HG02981 (cell line): ENCODE measurements at regions not wholly inside any gene's neighbourhood (a gene's known extent, or its start where the extent isn't known, plus 50 kb on each side); places are given as distances from the start of the nearest gene placed in this dataset.
A peak's percentile ranks its signal among the peaks of the same experiment; 100 is the strongest.

Source experiments
- ATAC-seq: cut with Tn5 transposase; IDR thresholded peaks from one replicate; pipeline ENCODE4 v1.9.1; 2021; ENCODE audit warnings: mild to moderate bottlenecking, moderate library complexity; ENCODE audit not compliant: unreplicated experiment

DNA sequence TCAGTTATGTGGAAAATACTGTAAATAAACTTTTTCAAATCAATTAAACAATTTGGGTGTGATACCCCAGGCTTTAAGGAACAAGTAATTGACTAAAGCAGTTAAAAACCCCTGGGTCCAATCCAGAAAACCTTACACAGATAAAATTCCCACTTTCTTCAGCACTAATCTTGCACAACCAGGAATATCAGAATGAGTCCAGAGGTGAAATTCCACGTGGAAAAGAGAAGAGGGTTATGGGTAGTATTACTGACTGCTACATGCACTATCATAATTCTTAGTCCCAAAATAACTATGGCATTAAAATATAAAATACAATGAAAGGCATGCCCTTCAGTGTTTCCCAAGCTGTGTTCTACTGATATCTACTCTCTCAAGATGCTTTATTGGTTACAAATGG, 135.7 kb upstream of the STEAP4 start:
- no peak for ATAC-seq

DNA sequence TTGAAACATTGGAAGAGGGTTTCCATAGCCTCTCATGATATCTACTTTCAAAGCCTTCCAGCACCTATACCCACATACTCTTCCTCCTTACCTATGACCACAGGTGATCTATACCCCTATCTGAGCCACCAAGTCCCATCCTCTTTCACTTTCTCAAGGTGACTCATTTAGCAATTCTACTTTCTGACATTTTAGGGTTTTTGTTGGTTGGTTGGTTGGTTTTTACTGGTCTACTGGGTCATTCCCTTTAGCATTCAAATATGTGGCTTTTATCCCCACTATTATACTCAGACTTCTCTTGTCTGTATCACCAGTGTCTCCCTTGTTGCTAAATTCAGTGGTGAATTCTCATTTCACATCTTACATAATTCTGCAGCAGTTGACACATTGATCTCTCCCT, 130.4 kb upstream of the STEAP4 start:
- peak; percentile 74 for ATAC-seq

DNA sequence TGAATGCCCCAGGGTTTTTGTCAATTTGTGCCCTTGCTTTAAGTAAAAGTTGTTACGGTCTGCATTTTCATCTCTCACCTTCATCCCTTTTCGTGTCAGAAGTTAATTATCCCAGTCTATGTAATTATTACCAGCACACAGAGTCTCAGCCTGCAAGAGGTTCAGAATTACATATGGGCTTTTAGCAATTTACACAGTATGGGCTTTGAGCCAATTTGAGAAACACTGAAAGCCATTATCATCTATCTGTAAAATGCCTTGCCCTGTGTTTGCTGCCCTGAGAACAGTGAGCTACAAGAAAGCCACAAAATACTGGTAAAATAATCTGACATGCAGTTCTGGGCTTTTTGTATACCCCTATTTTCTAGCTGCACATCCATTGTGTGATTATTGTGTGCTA, 125.6 kb upstream of the STEAP4 start:
- no peak for ATAC-seq

DNA sequence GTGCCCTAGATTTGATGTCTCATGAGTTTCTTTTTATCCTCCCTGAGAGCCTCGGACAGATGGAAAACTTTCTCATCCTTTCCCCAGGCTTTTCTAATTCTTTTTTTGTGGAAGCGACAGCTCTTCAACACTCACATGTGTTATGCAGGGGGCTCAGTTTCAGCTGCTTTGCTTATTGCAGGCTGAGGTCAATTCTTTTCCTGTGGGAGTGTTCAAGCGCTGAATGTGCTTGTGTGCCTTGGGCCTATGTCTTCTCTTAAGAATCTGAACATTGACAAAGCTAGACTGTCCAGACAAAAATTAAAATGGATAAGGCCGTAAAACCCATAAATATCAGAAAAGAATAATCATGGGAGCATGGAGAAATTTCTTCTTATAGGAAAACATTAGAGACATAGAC, 125.2 kb upstream of the STEAP4 start:
- no peak for ATAC-seq

DNA sequence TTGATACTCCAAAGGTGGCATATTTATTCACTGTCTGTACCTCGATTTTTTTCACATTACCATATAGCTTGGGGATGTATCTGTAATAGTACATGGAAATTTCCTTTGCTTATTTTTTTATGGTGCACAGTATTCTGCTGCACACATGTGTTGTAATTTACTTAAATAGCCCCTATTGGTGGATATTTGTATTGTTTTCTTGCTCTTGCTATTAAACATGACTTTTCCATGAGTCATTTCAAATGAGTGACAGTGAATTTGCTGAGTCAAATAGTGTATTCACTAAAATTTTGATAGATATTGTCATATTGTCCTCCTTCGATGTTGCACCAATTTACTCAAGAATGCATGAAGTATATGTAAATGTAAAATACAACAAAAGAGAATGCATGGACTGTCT, 122.7 kb upstream of the STEAP4 start:
- ATAC-seq, result no peak

DNA sequence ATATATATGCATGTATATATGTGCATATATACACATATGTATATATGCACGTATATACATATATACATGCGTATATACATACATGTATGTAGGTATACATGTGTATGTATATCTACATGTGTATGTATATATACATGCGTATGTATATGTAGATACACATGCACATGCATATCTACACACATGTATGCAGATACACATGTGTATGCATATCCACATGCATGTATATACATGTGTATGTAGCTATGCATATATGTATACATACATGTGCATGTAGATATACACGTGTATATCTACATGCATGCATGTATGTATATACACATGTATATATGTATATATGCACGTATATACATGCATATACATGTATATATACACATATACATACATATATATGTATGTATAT, 95.8 kb upstream of the STEAP4 start:
- ATAC-seq, result no peak

DNA sequence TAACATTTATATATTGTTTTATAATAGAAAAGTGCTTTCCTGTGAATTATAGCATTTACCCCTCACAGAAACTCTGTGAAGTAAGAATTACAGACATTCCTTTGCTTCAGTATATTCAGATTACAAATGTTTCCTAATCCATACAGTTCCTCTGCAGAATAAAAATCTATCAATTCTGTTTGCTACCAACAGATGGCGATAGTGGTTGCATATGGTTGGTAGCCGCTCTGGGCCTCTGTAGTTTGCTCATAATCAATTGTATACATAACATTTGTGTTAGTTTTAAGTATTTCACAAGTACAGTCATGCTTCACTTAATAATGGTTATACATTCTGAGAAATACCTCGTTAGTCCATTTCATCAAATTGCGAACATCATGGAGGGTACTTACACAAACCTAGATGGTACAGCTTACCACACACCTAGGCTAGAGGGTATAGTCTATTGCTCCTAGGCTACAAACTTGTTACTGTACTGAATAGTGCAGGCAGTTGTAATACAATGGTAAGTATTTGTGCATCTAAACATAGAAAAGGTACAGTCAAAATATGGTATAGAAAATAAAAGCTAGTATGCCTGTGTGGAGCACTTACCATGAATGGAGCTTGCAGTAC, 94.4 kb upstream of the STEAP4 start:
- peak; percentile 36 for ATAC-seq

DNA sequence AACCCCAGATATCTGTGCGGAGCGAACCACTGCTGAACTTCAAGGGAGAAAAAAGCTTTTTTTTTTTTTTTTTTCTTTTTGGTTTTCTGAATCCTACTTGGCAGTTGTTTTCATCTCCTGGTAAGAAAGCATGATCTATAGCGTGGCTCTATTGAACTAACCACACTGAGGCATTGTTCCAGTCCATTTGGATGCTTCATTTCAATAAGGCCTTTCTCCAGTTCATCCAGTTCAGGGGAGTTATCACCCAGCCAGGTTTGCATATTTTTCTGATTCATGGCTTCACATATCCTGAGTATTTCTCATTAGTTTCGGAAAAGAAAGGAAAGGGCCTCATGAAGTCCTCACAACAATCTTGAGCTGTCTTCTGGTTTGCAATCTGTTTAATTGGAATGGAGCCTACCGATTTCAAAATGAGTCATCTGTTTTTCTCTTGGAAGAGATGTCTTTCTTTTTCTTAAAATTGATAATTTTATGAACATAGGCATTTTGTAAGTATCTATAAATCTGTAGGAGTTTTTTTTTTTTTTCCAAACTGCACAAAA, 93.1 kb upstream of the STEAP4 start:
- no peak for ATAC-seq

DNA sequence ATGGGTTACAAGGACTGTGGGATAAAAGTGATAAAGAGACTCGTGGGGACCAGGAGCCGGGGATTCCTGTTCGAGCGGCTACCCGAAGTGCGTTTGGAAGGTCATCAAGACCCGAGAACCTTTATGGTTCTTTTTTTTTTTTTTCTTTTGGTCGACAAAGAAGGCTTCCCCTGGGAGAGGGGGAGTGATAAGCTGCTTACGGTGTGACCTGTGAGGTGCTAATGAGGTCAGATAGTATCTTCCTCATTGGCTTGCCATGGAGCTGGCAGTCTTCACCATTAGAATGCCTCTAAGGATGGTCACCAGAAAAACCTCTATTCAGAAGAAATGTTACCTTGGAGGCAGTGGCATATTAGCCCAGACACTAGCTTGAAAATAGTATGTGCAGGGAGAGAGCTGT, 92.3 kb upstream of the STEAP4 start:
- no peak for ATAC-seq

DNA sequence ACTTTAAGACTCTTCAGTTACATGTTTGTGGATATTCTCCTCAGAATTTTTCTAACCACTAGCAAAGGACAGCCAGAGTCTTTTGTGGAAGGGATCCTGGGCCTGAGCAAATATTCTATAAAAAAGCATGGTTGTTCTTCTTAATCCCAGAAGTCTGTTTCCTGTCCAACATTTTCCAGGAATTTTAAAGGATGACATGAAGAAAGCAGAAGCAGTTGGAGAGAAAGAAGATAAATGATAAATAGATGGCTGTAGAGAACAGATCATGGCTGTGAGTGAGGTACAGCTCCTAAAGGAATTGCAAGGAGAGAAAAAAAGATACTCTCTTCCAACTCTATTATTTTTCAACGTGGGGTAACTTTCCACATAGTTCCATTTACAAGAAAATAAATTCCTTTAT, 91.8 kb upstream of the STEAP4 start:
- no peak for ATAC-seq

DNA sequence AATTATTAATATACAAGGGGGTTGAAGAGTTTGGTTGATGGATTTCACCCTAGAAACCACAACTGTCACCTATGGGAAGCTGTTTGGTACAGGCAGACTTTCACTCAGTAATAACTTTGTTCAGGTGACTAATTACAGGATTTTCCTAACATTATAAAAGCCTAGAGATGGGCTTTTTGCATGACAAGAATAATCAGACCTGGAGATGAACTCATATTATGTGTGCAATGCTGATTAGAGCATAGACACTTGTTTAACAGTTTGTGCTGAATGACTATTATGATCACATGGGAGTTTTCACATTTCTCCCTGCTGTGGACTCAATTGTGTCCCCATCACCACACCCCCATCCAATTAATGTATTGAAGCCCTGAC, 90.2 kb upstream of the STEAP4 start:
- peak; percentile 43 for ATAC-seq

DNA sequence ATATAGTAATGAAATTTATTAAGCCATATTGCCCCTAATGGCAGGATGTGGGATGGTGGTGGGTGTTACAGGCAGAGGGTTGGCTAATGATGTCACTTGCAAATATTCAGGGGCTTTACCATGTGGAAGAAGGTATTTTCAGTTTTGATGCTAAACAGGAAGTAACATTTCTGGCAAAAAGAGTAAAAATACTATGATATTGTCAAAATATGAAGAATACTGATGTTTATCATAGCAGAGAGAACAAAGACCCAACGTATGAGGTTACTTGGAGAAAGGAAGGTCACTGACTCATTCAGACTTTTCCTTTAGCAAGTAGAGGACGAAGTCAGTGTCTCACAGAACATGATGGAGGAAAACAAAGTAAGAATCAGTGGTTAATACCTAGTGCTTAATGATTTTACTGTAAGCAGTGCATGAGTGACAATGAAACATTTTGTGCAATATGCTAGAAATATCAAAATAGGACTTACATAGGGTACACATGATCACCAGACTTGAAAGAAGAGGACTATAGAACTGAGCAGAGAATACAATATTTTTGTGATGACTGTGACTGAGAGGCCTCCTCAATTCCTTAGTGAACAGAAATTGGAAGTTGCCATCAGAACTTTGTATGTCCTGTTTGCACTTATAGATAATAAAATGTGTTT, 89.7 kb upstream of the STEAP4 start:
- peak; percentile 80 for ATAC-seq

DNA sequence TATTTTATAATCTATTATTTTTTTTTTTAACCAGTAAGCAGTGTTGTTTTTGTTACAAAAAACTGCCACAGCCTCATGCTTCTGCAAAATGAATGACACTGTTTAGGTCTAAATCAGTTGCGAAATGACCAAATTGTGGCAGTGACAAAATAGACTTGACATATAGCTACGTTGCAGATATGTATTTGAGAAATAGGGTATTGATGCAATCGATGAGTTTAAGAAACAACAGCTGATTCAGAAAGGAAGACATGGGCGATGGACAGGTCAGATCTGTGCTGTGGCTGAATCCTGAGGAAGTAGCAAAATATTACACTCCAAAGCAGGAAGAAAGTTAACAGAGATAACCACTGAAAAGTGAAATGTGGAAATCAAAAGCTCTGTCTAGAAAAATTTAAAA, 89.0 kb upstream of the STEAP4 start:
- no peak for ATAC-seq

DNA sequence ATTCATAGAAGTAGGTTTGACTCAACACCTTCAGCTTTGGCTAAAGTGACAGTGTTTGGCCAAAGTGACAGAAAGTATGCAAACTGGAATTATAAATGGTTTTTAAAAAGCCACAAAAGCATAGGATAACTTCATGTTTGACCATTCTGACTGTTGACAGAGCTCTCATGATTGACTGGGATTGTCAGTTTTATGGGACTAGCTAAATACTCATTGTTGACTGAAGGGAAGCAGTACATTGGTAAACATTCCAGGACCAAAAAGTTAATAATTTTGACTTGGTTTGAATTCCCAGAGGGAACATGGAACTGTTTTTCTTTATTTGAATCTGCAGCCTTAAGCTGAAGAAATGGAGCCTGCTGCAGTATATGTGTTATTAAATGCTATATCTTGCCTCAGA, 84.6 kb upstream of the STEAP4 start:
- ATAC-seq, result no peak

DNA sequence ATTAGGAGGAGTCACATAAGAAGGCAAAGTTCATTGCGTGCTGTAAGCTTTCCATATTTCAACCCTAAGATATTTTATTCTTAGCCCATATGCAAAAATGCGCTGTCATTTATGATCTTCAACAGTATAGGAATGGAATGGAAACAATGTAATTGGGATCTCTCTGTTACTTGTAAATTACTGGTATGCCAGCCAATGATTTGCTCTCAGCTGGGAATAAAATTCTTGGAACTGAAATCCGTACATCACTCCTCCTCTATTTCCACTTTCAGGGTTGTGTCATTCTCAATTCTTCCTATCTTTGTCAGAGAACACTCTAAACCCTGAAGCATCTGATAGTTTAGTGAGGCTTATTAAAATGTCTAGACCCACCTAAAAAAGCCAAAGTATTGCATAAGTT, 80.7 kb upstream of the STEAP4 start:
- no peak for ATAC-seq

DNA sequence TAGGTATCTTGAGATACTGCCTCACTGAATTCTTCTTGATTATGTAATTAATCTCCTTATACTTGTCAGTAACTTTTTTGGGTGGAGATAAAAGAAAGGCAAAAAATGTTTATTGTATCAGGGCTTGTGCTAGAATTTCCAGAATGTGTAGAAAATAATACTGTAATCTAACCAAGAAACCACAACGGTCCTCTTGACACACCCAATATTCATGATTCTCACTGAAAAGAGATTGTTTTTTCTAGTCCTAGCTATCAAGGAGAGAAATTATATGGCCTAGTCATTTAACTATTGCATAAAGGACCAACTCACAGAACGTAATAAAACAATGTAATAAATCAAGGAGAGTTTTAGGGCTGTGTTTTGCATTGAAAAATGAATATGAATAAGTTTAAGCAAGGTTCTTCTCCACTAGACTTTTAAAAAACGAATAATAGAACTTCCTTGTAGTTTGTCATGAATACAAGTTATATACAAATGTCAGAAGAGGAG, 80.0 kb upstream of the STEAP4 start:
- no peak for ATAC-seq

DNA sequence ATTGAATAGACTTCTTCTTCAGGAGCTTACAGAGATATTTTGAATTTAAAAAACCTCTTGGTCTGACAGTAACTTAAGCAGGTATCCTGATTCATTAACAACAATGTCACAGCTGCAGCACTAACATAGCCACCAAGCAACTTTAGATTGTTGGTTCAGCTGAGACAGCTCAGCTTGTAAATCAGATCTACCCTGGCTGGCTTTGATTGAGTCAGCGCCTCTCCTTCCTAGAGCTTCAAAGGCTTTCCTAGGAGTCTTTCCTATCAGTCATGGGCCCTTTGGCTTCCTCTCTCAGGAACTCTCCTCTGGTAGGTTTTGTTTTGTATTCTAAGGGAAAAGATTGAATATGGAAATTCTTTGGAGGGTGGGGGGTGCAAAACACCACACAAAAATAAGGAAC, 70.7 kb upstream of the STEAP4 start:
- ATAC-seq, result no peak

DNA sequence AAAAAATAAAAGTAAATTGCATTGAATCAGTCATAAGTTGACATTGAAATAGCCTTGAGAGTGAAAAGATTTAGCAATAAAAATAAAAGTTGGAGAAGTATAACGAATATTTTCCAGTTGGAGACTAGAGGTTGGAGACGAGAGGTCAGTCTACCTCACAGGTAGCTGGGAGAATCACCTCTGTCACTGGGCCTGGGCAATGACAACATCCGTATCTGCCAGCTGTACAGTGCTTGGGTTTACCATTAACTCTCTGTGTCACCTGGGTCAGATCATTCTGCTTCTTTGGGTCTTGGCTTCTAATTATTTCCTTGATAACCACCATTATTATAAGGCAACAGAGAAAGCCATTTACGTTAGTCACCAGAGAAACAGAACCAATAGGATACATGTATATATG, 62.0 kb upstream of the STEAP4 start:
- ATAC-seq, result no peak

DNA sequence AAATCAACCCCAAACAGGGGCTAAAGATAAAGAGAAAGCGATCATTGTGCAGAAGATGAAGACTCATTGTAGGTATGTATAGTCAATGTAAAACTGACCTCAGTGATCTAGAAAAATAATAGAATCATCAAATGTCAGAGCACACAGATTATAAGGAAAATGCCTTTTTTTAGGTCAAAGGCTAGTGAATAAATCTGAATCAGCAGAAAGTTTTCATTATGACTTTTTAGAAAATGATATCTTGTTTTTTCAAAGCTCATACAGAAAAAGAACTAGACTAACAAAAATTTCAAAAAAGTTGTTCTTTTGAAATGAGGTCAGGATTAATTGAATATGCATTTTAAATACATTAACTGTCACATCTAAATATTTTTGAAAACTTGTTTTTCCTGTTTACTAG, 60.2 kb upstream of the STEAP4 start:
- no peak for ATAC-seq

DNA sequence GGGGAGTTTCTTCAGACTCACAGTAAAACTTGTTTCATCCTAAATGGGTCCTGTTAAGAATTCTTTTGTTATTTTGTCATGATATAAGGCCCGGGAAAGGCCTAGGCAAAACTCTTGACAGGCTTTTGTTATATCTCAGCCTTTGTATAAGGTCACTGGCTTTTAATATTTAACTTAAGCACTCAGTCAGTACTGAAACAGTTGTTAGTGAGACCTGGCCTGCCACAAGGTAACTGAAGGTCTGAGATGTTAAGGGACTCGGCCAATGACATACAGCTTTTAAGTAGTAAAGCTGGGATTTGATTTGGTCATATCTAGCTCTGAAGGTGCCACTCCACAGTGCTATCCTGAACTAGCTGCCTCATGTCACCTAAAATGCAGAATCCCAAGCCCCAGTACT, 57.2 kb upstream of the STEAP4 start:
- no peak for ATAC-seq

DNA sequence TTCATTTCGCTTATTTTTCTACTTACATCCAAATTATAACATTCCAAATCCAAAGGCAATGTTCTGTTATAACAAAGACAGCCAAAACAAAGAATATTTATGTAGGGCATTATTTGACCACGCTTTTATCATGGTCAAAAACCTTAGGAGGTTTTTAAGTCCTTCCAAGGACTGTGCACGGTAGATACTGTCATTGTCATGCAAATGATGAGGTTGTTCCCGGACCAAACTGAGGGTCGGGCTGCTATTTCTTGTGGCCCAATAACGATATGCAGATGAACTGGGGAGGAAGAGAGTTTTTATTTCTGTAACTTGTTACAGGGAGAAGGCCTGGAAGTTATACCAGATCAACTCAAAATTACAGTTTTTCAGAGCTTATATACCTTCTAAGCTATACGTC, 56.6 kb upstream of the STEAP4 start:
- ATAC-seq, result no peak

DNA sequence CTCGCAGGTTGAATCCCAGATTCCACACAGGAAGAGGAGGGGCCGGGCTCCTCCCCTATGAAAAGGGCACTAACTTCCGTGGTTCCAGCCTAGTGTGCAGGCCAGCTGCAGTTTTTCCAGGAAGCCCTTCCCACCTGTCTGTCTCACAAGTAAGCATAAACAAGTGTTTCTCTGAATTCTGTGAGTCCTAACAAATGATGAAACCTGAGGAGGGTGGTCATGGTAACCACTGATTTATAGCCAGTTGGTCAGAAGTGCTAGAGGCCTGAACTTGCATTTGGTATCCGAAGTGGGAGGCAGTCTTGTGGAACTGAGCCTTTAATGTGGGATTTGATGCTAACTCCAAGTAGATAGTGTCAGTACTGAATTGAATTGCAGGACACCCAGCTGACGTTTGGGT, 54.7 kb upstream of the STEAP4 start:
- ATAC-seq, result peak; percentile 36

DNA sequence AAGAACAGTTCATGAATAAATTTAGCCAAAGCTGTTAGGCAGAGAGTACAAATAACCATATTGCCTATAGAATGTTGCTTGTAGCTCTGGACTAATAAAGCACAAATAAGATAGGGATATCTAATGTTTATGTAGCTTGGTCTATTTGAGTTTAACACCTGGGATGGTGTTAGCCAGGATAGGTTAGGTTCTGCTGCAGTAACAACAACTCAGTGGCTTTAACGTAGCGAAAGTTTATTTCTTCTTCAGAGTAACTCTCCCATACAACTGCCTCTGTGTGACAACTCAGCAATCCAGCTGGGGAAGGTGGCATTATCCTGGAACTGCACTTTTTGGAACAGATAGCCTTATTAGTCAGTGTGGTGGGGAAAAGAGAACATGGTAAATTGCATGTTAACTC, 52.2 kb upstream of the STEAP4 start:
- no peak for ATAC-seq
